ENCODE measurements at regions not wholly inside any gene's neighbourhood (a gene's known extent, or its start where the extent isn't known, plus 50 kb on each side); places are given as distances from the start of the nearest gene placed in this dataset.

- DNase-seq, result no peak
Measured at GRCh38 chr3:118011910-118012309, 1022.7 kb downstream of the IGSF11 start.

- no peak for DNase-seq
Measured at GRCh38 chr3:118029049-118029448, 1005.6 kb downstream of the IGSF11 start.

DNA sequence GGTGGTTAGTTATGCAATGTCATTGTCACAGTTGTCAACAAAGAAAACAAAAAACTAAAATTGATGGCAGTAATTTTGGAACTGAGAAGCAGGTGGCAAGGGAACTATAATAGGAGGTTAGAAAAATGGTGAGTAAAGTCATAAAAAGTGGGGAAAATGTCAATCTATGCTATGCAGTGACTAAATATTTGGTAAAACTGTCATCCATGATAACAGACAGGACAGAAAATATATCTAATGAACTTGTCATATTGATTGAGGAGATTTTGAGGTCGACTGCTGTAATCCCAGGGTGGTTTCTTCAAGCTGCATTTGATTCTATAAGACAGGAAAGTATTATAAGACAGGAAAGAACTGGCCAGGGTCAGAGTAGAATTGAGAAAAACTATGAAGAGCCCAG lies 998.4 kb downstream of the IGSF11 start:
- no peak for DNase-seq

GRCh38 chr3:118055381-118055780 lies 979.3 kb downstream of the IGSF11 start:
- no peak for DNase-seq

- DNase-seq, result no peak
Measured at GRCh38 chr3:118057086-118057485, 977.6 kb downstream of the IGSF11 start.

GRCh38 chr3:118059096-118059495 lies 975.5 kb downstream of the IGSF11 start:
- DNase-seq, result no peak

DNA sequence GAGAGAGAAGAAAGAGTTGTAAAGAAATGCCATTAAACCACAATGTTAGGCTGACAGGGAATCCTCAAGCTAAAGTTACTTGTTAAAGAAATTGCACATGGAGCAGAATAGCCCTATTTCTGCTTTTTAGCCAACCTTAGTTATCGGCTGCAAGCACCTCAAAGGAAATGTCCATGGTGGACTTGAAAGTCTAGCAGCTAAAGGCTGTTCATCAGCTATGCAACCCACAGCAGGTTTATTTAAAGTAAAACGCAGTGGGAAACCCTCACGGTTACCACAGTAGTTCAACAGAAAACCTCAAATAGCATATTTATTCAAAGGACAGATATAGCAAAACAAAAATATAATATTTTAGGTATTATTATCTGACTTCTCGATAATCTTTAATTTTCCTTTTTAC lies 967.2 kb downstream of the IGSF11 start:
- no peak for DNase-seq

GRCh38 chr3:118075873-118076272 lies 958.8 kb downstream of the IGSF11 start:
- no peak for DNase-seq

DNA sequence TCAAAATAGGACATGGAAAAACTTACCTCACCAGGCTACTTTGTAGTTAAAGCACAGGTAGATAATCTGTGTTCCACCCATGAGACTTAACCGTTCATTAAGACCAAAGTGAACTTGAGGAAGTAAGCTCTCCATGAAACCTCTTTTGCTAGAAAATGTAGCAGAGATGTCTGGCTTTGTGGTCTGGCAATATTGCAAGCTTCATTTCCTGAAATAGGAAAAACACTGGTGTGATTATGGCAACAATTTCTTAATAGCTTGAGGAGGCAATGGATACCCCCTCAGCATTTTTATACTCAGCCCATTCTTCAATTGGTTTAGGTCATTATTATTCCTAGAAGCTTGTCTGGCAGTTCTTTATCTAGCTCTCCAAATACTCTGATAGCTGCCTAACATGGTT lies 957.3 kb downstream of the IGSF11 start:
- no peak for DNase-seq

GRCh38 chr3:118080889-118081288 lies 953.8 kb downstream of the IGSF11 start:
- DNase-seq, result no peak

DNA sequence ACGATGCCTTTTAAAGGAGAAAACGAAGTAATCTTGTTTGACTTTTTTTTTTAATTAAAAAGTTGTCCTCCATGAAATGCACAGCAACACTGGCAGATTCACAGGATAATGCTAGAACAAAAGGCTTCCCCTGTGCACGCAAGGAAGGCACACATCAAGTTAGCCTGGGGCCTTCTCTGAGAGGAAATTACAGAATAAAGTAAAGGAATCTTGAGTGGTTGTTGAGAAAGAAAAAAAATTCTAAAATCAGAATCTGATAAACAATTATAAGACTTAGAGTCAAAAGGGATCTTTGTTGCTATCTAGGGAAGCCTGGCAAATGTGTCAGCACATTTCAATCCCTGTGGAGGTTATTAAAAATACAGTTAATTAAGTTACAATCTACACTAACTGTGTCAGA lies 946.0 kb downstream of the IGSF11 start:
- DNase-seq, result no peak

DNA sequence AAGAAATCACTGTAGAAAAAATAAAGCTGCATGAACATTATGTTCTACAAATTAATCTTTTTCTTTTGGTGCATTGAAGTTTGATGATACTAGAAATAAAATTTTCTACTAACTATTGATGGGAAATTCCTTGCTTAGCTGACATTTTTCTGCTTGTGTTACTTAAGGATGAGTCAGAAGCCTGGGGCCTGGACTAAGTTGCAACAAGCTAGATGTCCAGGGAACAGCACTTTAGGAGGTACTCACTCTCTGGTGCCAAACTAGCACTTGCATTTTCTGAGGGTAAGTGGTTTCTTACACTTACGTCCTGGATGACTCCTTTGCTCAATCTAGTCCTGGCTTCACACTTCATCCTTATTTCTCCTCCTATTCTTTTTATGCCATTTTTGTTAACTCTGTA lies 945.1 kb downstream of the IGSF11 start:
- DNase-seq, result no peak

DNA sequence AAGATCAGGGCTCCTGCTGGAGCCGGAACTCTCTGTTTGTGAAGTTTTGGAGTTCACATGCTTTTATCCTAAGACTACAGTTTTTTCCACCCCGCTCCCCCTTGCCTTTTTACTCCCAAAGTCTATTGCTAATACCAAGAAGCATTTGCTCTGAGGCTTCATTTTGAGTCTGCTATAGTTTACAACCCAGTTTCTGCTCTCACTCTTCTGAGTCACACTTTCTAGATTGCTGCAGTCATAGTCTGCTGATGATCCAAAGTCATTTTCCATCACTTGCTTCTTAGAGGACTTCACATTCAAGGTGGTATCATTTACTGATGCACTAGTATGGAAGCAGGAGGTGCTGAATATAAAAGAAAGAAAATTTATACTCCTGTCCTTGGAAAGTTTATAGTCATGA lies 937.4 kb downstream of the IGSF11 start:
- no peak for DNase-seq

GRCh38 chr3:118097660-118098059 lies 937.0 kb downstream of the IGSF11 start:
- no peak for DNase-seq

- DNase-seq, result no peak
Measured at GRCh38 chr3:118098827-118099226, 935.8 kb downstream of the IGSF11 start.

DNA sequence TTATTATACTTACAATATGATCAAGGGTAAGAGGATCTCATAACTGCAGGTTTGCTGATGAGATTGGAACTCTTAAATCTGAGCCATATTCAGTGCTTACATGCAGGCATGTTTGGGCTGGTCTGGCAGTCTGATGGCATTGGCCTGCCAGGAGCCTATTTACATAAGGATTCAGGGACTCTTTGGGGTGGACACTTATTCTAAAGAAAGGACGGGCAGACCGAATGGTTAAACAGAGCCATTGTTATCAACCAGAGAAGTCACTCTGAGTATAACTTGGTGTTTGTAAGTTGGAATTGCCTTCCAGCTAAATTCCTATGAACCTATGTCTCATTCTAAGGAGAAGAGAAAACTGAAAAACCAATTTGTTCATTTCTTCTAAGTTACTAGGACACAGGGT lies 932.8 kb downstream of the IGSF11 start:
- no peak for DNase-seq

GRCh38 chr3:118102737-118103136 lies 931.9 kb downstream of the IGSF11 start:
- DNase-seq, result no peak

DNA sequence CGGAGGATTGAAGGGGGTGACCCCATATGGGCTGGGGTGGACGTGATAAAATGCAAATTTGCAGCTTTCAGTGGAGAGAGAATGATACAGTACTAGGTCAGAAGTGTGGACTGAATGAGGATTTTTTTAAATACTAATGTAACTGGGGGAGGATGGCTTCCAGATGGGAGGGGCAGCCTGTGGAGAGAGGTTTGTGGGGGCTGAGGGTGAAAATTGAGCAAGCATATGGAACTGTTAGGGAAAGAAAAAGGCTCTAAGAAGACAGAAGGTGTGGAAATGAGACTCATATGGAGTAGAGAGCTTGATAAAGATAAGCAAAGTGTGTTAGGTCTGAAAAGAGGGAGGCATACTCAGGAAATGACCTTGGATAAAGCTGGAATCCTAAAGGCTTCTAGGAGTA lies 926.4 kb downstream of the IGSF11 start:
- DNase-seq, result no peak

- no peak for DNase-seq
Measured at GRCh38 chr3:118108769-118109168, 925.9 kb downstream of the IGSF11 start.

DNA sequence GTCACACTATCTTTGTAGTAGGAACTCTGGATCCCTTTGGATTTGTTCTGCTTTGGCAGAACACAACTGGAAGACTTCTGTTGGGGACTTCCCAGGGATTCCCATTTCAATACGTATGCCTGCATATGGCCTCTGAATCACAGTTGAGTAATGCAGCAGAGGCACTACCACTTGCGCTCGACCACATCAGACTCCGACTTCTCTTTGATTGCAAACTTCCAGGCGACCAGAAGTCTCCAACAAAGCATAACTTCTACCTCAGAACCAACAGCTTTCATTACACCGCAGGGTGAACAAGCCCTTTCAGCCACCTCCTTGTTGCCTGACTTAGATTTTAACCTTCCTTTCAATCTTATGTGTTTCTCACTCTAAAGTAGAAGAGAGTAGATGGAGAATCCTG lies 924.4 kb downstream of the IGSF11 start:
- no peak for DNase-seq

DNA sequence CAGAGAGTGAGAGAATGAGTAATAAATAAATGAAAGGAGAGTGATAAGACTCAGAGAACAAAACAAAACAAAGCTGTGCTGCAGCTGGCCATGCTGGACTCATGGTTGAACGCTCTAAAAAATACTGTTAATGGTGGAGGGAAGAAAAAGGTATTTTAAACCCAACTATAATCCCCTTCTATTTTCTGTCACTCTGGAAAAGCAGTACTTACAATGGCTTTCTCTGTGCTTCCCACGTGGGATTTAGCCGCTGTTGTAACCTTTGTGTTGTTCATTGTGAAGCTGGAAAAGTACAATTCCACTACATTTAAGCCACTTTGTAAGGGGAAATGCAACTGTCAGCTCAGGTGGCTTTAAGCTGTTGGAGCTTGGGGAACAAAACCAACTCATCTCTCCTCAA lies 917.7 kb downstream of the IGSF11 start:
- DNase-seq, result no peak

GRCh38 chr3:118126751-118127150 lies 907.9 kb downstream of the IGSF11 start:
- no peak for DNase-seq

- no peak for DNase-seq
Measured at GRCh38 chr3:118127992-118128391, 906.7 kb downstream of the IGSF11 start.

GRCh38 chr3:118128886-118129285 lies 905.8 kb downstream of the IGSF11 start:
- no peak for DNase-seq

DNA sequence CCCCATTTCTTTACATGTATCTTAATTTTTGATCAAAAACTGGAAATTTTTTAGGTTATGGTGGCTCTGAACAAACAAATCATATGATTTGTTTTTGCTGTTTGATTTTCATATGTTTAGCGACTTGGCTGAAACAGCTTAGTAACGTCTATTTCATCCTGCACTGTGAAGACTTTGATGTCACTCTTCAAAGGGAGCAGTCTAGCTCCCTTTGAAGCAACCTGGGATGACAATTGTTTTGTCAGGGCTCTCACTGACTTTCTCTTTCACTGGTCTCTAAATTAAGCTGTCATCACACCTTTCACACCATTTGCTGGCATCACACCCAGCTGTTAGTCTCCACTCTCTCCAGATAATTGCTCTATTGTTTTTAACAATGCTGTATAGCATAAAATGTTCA lies 896.9 kb downstream of the IGSF11 start:
- DNase-seq, result no peak

DNA sequence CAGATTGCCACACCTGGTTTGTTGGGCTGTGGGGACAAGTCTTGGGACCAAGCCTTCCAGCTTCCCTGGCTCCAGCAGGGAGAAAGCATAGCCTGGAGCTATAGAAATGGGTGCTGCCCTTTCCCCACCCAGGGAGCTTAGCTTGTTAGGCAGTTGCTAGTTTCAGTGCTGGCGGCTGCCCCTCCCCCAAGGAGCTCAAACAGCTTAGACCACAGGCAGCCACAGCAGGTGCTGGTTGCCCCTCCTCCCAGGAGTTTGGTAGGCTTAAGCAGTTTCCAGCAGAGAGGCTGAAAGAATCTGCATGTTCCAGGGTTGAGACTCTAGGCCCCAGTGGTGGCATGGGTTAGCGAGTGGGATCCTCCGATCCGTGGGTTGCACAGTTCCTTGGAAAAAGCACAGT lies 889.7 kb downstream of the IGSF11 start:
- no peak for DNase-seq
